Endothelial cell of umbilical vein (primary cell): ENCODE measurements at regions not wholly inside any gene's neighbourhood (a gene's known extent, or its start where the extent isn't known, plus 50 kb on each side); places are given as distances from the start of the nearest gene placed in this dataset.

Source experiments
- BruUV-seq: library from RNA; stranded (reverse); fragments of 400-500 nt; replicated peaks from 2 replicates; lab custom pipeline; 2021; lab: Mats Ljungman, UMichigan
- CTCF ChIA-PET: fragments of 300-600, 350-600 bp; sonication (Branson Sonifier 250); formaldehyde crosslinking; loops from one replicate; lab custom pipeline; 2021; ENCODE audit warnings: antibody characterized with exemption, inconsistent platforms; lab: Charles Lee
- POLR2A ChIA-PET: fragments of 300-600, 350-600 bp; sonication (Branson Sonifier 250); formaldehyde crosslinking; loops from one replicate; lab custom pipeline; 2021; ENCODE audit warnings: antibody characterized with exemption, inconsistent platforms; lab: Charles Lee
- DNase-seq: peaks from one replicate; pipeline ENCODE4 v3.0.0-alpha.2; 2011; ENCODE audit warnings: low read depth, low spot score
- FAIRE-seq: peaks from 2 replicates; lab custom pipeline; 2011; peaks lifted over from hg19 to GRCh38; lab: Jason Lieb, UNC
- H2AFZ ChIP-seq: 2 replicates; pipeline ENCODE4 v1.6.0; 2012; ENCODE audit warnings: low read depth, low read length, control low read depth, inconsistent platforms
- H3K27ac ChIP-seq: 2 replicates; pipeline ENCODE4 v1.5.1; 2011; ENCODE audit warnings: low read depth, mild to moderate bottlenecking, control low read depth, low read length, moderate library complexity; ENCODE audit not compliant: insufficient read depth
- H3K27me3 ChIP-seq, 2 experiments: 2 replicates each; pipeline versions ENCODE4 v1.6.0 to v1.6.1; 2011; ENCODE audit warnings: low read length in 2 of 2, mixed read lengths in 1 of 2; ENCODE audit not compliant: control insufficient read depth in 2 of 2, insufficient read depth in 2 of 2
- H3K36me3 ChIP-seq, 2 experiments: 2 replicates in 1 of 2; 3 replicates in 1 of 2; pipeline ENCODE4 v1.5.1; 2011; ENCODE audit warnings: low read length in 2 of 2, mild to moderate bottlenecking in 1 of 2, moderate library complexity in 1 of 2; ENCODE audit not compliant: control insufficient read depth in 2 of 2, insufficient read depth in 2 of 2; ENCODE audit errors: extremely low read depth in 1 of 2
- H3K4me1 ChIP-seq: 3 replicates; pipeline ENCODE4 v1.5.1; 2011; ENCODE audit warnings: mild to moderate bottlenecking, low read length; ENCODE audit not compliant: control insufficient read depth, insufficient read depth; ENCODE audit errors: extremely low read depth
- H3K4me2 ChIP-seq: 2 replicates; pipeline ENCODE4 v1.6.1; 2011; ENCODE audit warnings: low read length, control low read depth, mixed read lengths; ENCODE audit not compliant: insufficient read depth
- H3K4me3 ChIP-seq, 3 experiments: fragments of 200-600 bp in 1 of 3; sonication (generic), shearing (Covaris generic) in 1 of 3; replicated peaks in 1 of 3; 2 replicates each; pipeline ENCODE4 v1.5.1; 2011 to 2016; ENCODE audit warnings: control low read depth in 3 of 3, low read length in 3 of 3, mild to moderate bottlenecking in 2 of 3, inconsistent platforms in 1 of 3, low read depth in 1 of 3, moderate library complexity in 1 of 3; ENCODE audit not compliant: insufficient read depth in 1 of 3
- H3K79me2 ChIP-seq: 2 replicates; pipeline ENCODE4 v1.6.0; 2012; ENCODE audit warnings: low read length, inconsistent platforms; ENCODE audit not compliant: control insufficient read depth, insufficient read depth
- H3K9ac ChIP-seq: replicated peaks from 2 replicates; pipeline ENCODE3; 2011; ENCODE audit warnings: low read length, control low read depth; ENCODE audit not compliant: insufficient read depth; ENCODE audit errors: extremely low read depth
- H3K9me1 ChIP-seq: replicated peaks from 3 replicates; pipeline ENCODE4 v1.6.0; 2011; ENCODE audit warnings: mild to moderate bottlenecking, low read length; ENCODE audit not compliant: control insufficient read depth, insufficient read depth; ENCODE audit errors: extremely low read depth
- H3K9me3 ChIP-seq: replicated peaks from 2 replicates; pipeline ENCODE4 v1.5.1; 2012; ENCODE audit warnings: low read length, inconsistent platforms; ENCODE audit not compliant: control insufficient read depth, insufficient read depth
- H4K20me1 ChIP-seq: replicated peaks from 2 replicates; pipeline ENCODE3; 2011; ENCODE audit warnings: mild to moderate bottlenecking, low read length; ENCODE audit not compliant: control insufficient read depth, insufficient read depth; ENCODE audit errors: extremely low read depth
- CTCF ChIP-seq, 2 donors: IDR thresholded peaks; 1 replicate in 1 of 2; 2 replicates in 1 of 2; pipeline ENCODE4 v1.5.1; 2011; ENCODE audit warnings: low read length in 2 of 2, mild to moderate bottlenecking in 2 of 2, moderate library complexity in 2 of 2, control low read depth in 1 of 2, inconsistent platforms in 1 of 2, low read depth in 1 of 2; ENCODE audit not compliant: insufficient read depth in 1 of 2; ENCODE audit errors: extremely low read depth in 1 of 2
- EZH2 ChIP-seq: IDR thresholded peaks from 2 replicates; pipeline ENCODE4 v1.6.1; 2012; ENCODE audit warnings: borderline replicate concordance, low read depth, mild to moderate bottlenecking, moderate library complexity, low read length, inconsistent platforms; ENCODE audit not compliant: severe bottlenecking
- GATA2 ChIP-seq: IDR thresholded peaks from 2 replicates; pipeline ENCODE4 v1.7.0; 2011; ENCODE audit warnings: low read depth, mild to moderate bottlenecking, moderate library complexity, mixed read lengths, low read length; ENCODE audit not compliant: insufficient read length, insufficient read depth
- JUN ChIP-seq: IDR thresholded peaks from 2 replicates; pipeline ENCODE4 v1.6.1; 2011; ENCODE audit warnings: borderline replicate concordance, low read depth; ENCODE audit not compliant: insufficient read length, insufficient read depth
- MAX ChIP-seq: IDR thresholded peaks from 2 replicates; pipeline ENCODE4 v1.6.1; 2011; ENCODE audit not compliant: insufficient read depth, insufficient read length
- MYC ChIP-seq: IDR thresholded peaks from one replicate; pipeline ENCODE4 v1.6.1; 2011; ENCODE audit warnings: mild to moderate bottlenecking, low read depth, low read length
- POLR2A ChIP-seq: IDR thresholded peaks from 2 replicates; pipeline ENCODE4 v1.6.1; 2012; ENCODE audit warnings: low read depth, mild to moderate bottlenecking, control low read depth, low read length
- POLR2AphosphoS5 ChIP-seq: IDR thresholded peaks from 2 replicates; pipeline ENCODE4 v1.6.1; 2012; ENCODE audit warnings: low read depth, mild to moderate bottlenecking, control low read depth, low read length, moderate library complexity; ENCODE audit not compliant: insufficient read depth
- dilution Hi-C: fragments of 300-500 bp; cut with MboI; formaldehyde crosslinking; loops from one replicate; pipeline ENCODE4 v1.15.0; 2019; ENCODE audit warnings: low sequenced_read_pairs; ENCODE audit not compliant: extremely low pct_ligation_motif_present
- intact Hi-C: fragments of 100-400 bp; cut with micrococcal nuclease; formaldehyde crosslinking; loops from one replicate; pipeline ENCODE4 v1.10.0; 2022

- TF ChIP-seq POLR2AphosphoS5 (no peak), POLR2A (no peak), GATA2 (no peak), MYC (no peak), EZH2 (no peak), CTCF (IDR thresholded peaks at IDR 0.05; ENCODE audit: extremely low read depth in 1 of 2, insufficient read depth in 1 of 2, low read depth in 1 of 2, low read length in 2 of 2) (no peak), MAX (no peak), JUN (no peak)
- H3K27ac ChIP-seq: no peak overlapping the region
- H2AFZ ChIP-seq: no peak overlapping the region
- intact Hi-C loops: no loop called here
- ChIA-PET CTCF (no interaction called here), POLR2A (no interaction called here)
- H3K36me3 ChIP-seq: no peaks in the 10 kb centered on the region
- no peak for FAIRE-seq
- dilution Hi-C loops: no loop called here
- H3K27me3 ChIP-seq: no peaks in the 10 kb centered on the region
- H3K9me1 ChIP-seq: no peaks in the 10 kb centered on the region
- no peaks in the 10 kb centered on the region for H4K20me1 ChIP-seq
- DNase-seq: no peak
- H3K9ac ChIP-seq: no peak overlapping the region
- no TSS peak for BruUV-seq
- H3K4me3 ChIP-seq: no peak overlapping the region
- H3K9me3 ChIP-seq: peaks cover 2% of the 10 kb centered on the region
- H3K4me1 ChIP-seq: no peaks in the 10 kb centered on the region
- no peak overlapping the region for H3K4me2 ChIP-seq
- no peaks in the 10 kb centered on the region for H3K79me2 ChIP-seq
These were observed 129.0 kb upstream of the JARID2 start for GRCh38 chr6:15116889-15117288.
